ENCODE measurements at regions not wholly inside any gene's neighbourhood (a gene's known extent, or its start where the extent isn't known, plus 50 kb on each side); places are given as distances from the start of the nearest gene placed in this dataset.

GRCh38 chr2:155633060-155633839, 699.3 kb downstream of the NR4A2 start:
- H2AFZ ChIP-seq (ENCODE audit: low read depth, low read length) = no peak overlapping the region
- H3K9ac ChIP-seq (replicated peaks; ENCODE audit: extremely low read depth, insufficient read depth, low read length) = no peak overlapping the region
- ChIA-PET POLR2A (no interaction called here), CTCF (interaction anchor here (0.7 to 1.2 kb wide), 2 partner anchors 12 to 48 kb away, joined by 3 read pairs; no protein-coding TSS in a partner anchor)
- H3K79me2 ChIP-seq (ENCODE audit: control insufficient read depth, insufficient read depth, low read length) = no peaks in the 10 kb centered on the region
- H3K27ac ChIP-seq (ENCODE audit: insufficient read depth, low read depth, low read length) = no peak overlapping the region
- H3K36me3 ChIP-seq (ENCODE audit: control insufficient read depth in 2 of 2, extremely low read depth in 1 of 2, insufficient read depth in 2 of 2, low read length in 2 of 2) = no peaks in the 10 kb centered on the region
- dilution Hi-C loops (cut with MboI; ENCODE audit: extremely low pct_ligation_motif_present, low sequenced_read_pairs) (no loop called here), intact Hi-C loops (cut with micrococcal nuclease) (no loop called here)
- no peak overlapping the region for H3K4me2 ChIP-seq (ENCODE audit: insufficient read depth, low read length)
- H4K20me1 ChIP-seq (replicated peaks; ENCODE audit: control insufficient read depth, extremely low read depth, insufficient read depth, low read length) = no peaks in the 10 kb centered on the region
- no peaks in the 10 kb centered on the region for H3K9me1 ChIP-seq (replicated peaks; ENCODE audit: control insufficient read depth, extremely low read depth, insufficient read depth, low read length)
- no TSS peak for BruUV-seq (replicated peaks)
- TF ChIP-seq, protein P1, sequence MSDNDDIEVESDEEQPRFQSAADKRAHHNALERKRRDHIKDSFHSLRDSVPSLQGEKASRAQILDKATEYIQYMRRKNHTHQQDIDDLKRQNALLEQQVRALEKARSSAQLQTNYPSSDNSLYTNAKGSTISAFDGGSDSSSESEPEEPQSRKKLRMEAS (IDR thresholded peaks at IDR 0.05; ENCODE audit: insufficient read depth, insufficient read length) = no peak
- TF ChIP-seq GATA2 (IDR thresholded peaks at IDR 0.05; ENCODE audit: insufficient read depth, insufficient read length, low read depth, low read length) = no peak
- TF ChIP-seq FOS (IDR thresholded peaks at IDR 0.05; ENCODE audit: borderline replicate concordance, insufficient read depth, low read length) = no peak
- TF ChIP-seq, protein P2, sequence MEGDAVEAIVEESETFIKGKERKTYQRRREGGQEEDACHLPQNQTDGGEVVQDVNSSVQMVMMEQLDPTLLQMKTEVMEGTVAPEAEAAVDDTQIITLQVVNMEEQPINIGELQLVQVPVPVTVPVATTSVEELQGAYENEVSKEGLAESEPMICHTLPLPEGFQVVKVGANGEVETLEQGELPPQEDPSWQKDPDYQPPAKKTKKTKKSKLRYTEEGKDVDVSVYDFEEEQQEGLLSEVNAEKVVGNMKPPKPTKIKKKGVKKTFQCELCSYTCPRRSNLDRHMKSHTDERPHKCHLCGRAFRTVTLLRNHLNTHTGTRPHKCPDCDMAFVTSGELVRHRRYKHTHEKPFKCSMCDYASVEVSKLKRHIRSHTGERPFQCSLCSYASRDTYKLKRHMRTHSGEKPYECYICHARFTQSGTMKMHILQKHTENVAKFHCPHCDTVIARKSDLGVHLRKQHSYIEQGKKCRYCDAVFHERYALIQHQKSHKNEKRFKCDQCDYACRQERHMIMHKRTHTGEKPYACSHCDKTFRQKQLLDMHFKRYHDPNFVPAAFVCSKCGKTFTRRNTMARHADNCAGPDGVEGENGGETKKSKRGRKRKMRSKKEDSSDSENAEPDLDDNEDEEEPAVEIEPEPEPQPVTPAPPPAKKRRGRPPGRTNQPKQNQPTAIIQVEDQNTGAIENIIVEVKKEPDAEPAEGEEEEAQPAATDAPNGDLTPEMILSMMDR (IDR thresholded peaks at IDR 0.05; ENCODE audit: extremely low read depth in 1 of 2, insufficient read depth in 1 of 2, low read depth in 1 of 2, low read length in 2 of 2) = no peak
- TF ChIP-seq POLR2A (IDR thresholded peaks at IDR 0.05; ENCODE audit: low read depth, low read length) = no peak
- no peaks in the 10 kb centered on the region for H3K9me3 ChIP-seq (replicated peaks; ENCODE audit: control insufficient read depth, insufficient read depth, low read length)
- H3K4me1 ChIP-seq (ENCODE audit: control insufficient read depth, extremely low read depth, insufficient read depth, low read length) = peaks cover 7% of the 10 kb centered on the region
- no peak overlapping the region for H3K4me3 ChIP-seq (replicated peaks in 1 of 3; ENCODE audit: insufficient read depth in 1 of 3, low read depth in 1 of 3, low read length in 3 of 3)
- DNase-seq (ENCODE audit: low read depth, low spot score) = peak; percentile 3
- FAIRE-seq = no peak
- no peaks in the 10 kb centered on the region for H3K27me3 ChIP-seq (ENCODE audit: control insufficient read depth in 2 of 2, insufficient read depth in 2 of 2, low read length in 2 of 2)
